Spinal cord (tissue), 9 donors: ENCODE measurements at regions not wholly inside any gene's neighbourhood (a gene's known extent, or its start where the extent isn't known, plus 50 kb on each side); places are given as distances from the start of the nearest gene placed in this dataset.
"Not testable (repeated sequence)": the region's sequence is repeated elsewhere in the genome, so short reads cannot be mapped to it uniquely, and the experiment has no call there.

ENCODE experiments used
- DNase-seq, 6 donors: peaks; one replicate each; pipeline versions ENCODE4 v3.0.0 to v3.0.0-alpha.2; 2013 to 2015; ENCODE audit warnings: low spot score in 6 of 6, low read depth in 4 of 6
- H3K27ac ChIP-seq: one replicate; pipeline ENCODE4 v1.5.1; 2013; ENCODE audit warnings: low read depth, low read length, control low read depth
- H3K27me3 ChIP-seq: one replicate; pipeline ENCODE4 v1.6.1; 2013; ENCODE audit warnings: low read length; ENCODE audit not compliant: control insufficient read depth, insufficient read depth
- H3K36me3 ChIP-seq: one replicate; pipeline ENCODE4 v1.6.1; 2013; ENCODE audit warnings: low read length; ENCODE audit not compliant: control insufficient read depth, insufficient read depth
- H3K4me1 ChIP-seq: one replicate; pipeline ENCODE4 v1.6.1; 2013; ENCODE audit warnings: low read length; ENCODE audit not compliant: control insufficient read depth, insufficient read depth
- H3K4me3 ChIP-seq: one replicate; pipeline ENCODE4 v1.5.1; 2013; ENCODE audit warnings: low read depth, low read length, control low read depth
- H3K9me3 ChIP-seq: one replicate; pipeline ENCODE4 v1.6.1; 2013; ENCODE audit warnings: low read length; ENCODE audit not compliant: control insufficient read depth, insufficient read depth
- WGBS: methylation state at CpG from one replicate; pipeline ENCODE4 v1.1.5; 2013; ENCODE audit warnings: missing lambda C conversion rate; ENCODE audit not compliant: insufficient coverage; 5-methylcytosine and 5-hydroxymethylcytosine counted together
- donor health status: healthy.

- Histone ChIP-seq H3K4me3 (no peak overlapping the region), H3K36me3 (no peaks in the 10 kb centered on the region), H3K27me3 (no peaks in the 10 kb centered on the region), H3K9me3 (no peaks in the 10 kb centered on the region), H3K27ac (no peak overlapping the region), H3K4me1 (no peaks in the 10 kb centered on the region)
- peak in 1 of 6 donors; percentile 36 for DNase-seq
- 33% methylated on average over 1 of the region's 3 CpGs for whole genome bisulfite sequencing
These were observed 545.8 kb downstream of the AMY1C start for GRCh38 chr1:104295511-104295910.

- Histone ChIP-seq H3K27ac (no peak overlapping the region), H3K4me3 (no peak overlapping the region), H3K27me3 (no peaks in the 10 kb centered on the region), H3K36me3 (no peaks in the 10 kb centered on the region), H3K4me1 (no peaks in the 10 kb centered on the region), H3K9me3 (no peaks in the 10 kb centered on the region)
- peak in 1 of 6 donors; percentile 11 for DNase-seq
- WGBS = no CpG with 5 or more reads among the region's 1 CpG
These were observed 560.0 kb downstream of the AMY1C start for GRCh38 chr1:104309673-104310072.

GRCh38 chr1:104315823-104316222 is 566.1 kb downstream of the AMY1C start:
- Histone ChIP-seq H3K27me3 (no peaks in the 10 kb centered on the region), H3K9me3 (no peaks in the 10 kb centered on the region), H3K36me3 (no peaks in the 10 kb centered on the region), H3K4me1 (no peaks in the 10 kb centered on the region), H3K4me3 (no peak overlapping the region), H3K27ac (no peak overlapping the region)
- WGBS = no CpG with 5 or more reads among the region's 2 CpGs
- DNase-seq = peak in 1 of 6 donors; percentile 35

GRCh38 chr1:104322131-104322530 is 572.4 kb downstream of the AMY1C start:
- Histone ChIP-seq H3K4me3 (no peak overlapping the region), H3K4me1 (no peaks in the 10 kb centered on the region), H3K36me3 (no peaks in the 10 kb centered on the region), H3K9me3 (no peaks in the 10 kb centered on the region), H3K27ac (no peak overlapping the region), H3K27me3 (no peaks in the 10 kb centered on the region)
- DNase-seq = no peak
- no CpG with 5 or more reads among the region's 2 CpGs for WGBS

- no peak overlapping the region for H3K27ac ChIP-seq
- no peak for DNase-seq
- H3K4me3 ChIP-seq = no peak overlapping the region
- no peaks in the 10 kb centered on the region for H3K27me3 ChIP-seq
- no peaks in the 10 kb centered on the region for H3K36me3 ChIP-seq
- no peaks in the 10 kb centered on the region for H3K9me3 ChIP-seq
- WGBS = 89% methylated on average over 4 of the region's 4 CpGs
- H3K4me1 ChIP-seq = no peaks in the 10 kb centered on the region
These were observed 579.6 kb downstream of the AMY1C start for GRCh38 chr1:104329278-104329677.

- no peak for DNase-seq
- no CpG with 5 or more reads among the region's 3 CpGs for whole genome bisulfite sequencing
- Histone ChIP-seq H3K27me3 (no peaks in the 10 kb centered on the region), H3K27ac (no peak overlapping the region), H3K9me3 (no peaks in the 10 kb centered on the region), H3K4me3 (no peak overlapping the region), H3K36me3 (no peaks in the 10 kb centered on the region), H3K4me1 (no peaks in the 10 kb centered on the region)
These were observed 582.1 kb downstream of the AMY1C start for GRCh38 chr1:104331763-104332162.

- H3K9me3 ChIP-seq, H3K4me3 ChIP-seq, H3K36me3 ChIP-seq, DNase-seq, H3K4me1 ChIP-seq, H3K27ac ChIP-seq, H3K27me3 ChIP-seq: not testable (repeated sequence)
- WGBS = 87% methylated on average over 5 of the region's 5 CpGs
These were observed 588.2 kb downstream of the AMY1C start for GRCh38 chr1:104337927-104338326.

GRCh38 chr1:104341944-104342343 is 592.2 kb downstream of the AMY1C start:
- no peaks in the 10 kb centered on the region for H3K36me3 ChIP-seq
- no peaks in the 10 kb centered on the region for H3K4me1 ChIP-seq
- no peak for DNase-seq
- H3K27me3 ChIP-seq = no peaks in the 10 kb centered on the region
- H3K4me3 ChIP-seq = no peak overlapping the region
- no peaks in the 10 kb centered on the region for H3K9me3 ChIP-seq
- WGBS = 20% methylated on average over 1 of the region's 3 CpGs
- no peak overlapping the region for H3K27ac ChIP-seq

GRCh38 chr1:104348277-104348676 is 598.6 kb downstream of the AMY1C start:
- H3K27me3 ChIP-seq = no peaks in the 10 kb centered on the region
- no peaks in the 10 kb centered on the region for H3K4me1 ChIP-seq
- no peaks in the 10 kb centered on the region for H3K36me3 ChIP-seq
- H3K9me3 ChIP-seq = no peaks in the 10 kb centered on the region
- peak in 1 of 6 donors; percentile 41 for DNase-seq
- no CpG with 5 or more reads among the region's 1 CpG for WGBS
- H3K27ac ChIP-seq = no peak overlapping the region
- H3K4me3 ChIP-seq = no peak overlapping the region

GRCh38 chr1:104353580-104353979 is 603.9 kb downstream of the AMY1C start:
- no peak for DNase-seq
- WGBS = no CpG with 5 or more reads among the region's 1 CpG
- no peaks in the 10 kb centered on the region for H3K4me1 ChIP-seq
- H3K4me3 ChIP-seq = no peak overlapping the region
- no peak overlapping the region for H3K27ac ChIP-seq
- H3K27me3 ChIP-seq = no peaks in the 10 kb centered on the region
- no peaks in the 10 kb centered on the region for H3K36me3 ChIP-seq
- H3K9me3 ChIP-seq = no peaks in the 10 kb centered on the region
